NCI-H2029 (cell line): ENCODE measurements at regions not wholly inside any gene's neighbourhood (a gene's known extent, or its start where the extent isn't known, plus 50 kb on each side); places are given as distances from the start of the nearest gene placed in this dataset.
"Not testable (repeated sequence)": the region's sequence is repeated elsewhere in the genome, so short reads cannot be mapped to it uniquely, and the experiment has no call there.

Experiments used
- DNase-seq: peaks from one replicate; lab custom pipeline; 2025; lab: John Stamatoyannopoulos, UW

GRCh38 chr3:80734920-80735319 lies 967.1 kb upstream of the ROBO1 start:
- no peak for DNase-seq

- no peak for DNase-seq
These were observed 966.7 kb upstream of the ROBO1 start for GRCh38 chr3:80734483-80734882.

DNA sequence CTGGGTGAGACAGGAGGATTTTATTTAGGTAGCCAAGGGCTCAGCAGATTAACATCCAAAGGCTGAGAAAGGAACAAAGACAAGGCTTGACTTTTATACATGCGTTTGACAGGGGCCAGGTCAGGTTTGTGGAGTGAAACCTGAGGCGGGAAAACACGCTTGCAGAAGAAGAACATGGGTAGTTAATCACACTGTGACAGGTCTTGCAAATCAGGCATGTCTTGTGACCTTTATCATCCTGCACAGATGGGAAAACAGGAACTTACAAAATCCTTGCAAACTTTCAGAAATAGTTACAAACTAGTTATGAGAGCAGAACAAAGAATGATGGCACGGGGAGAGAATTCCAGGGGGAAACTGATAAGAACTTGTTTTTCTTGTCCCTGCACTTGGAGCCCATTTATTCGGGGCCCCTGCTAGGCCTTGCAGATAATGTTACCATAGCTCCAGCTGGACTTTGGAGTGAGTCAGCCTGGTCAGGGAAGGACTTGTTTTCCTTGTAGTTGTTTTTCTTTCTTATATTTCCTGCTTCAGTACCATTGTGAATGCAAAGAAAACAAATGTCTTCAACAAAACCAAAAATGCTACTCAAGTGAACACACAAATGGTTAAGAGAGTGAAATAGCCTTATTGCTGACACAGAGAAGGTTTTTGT lies 965.9 kb upstream of the ROBO1 start:
- DNase-seq = no peak

DNA sequence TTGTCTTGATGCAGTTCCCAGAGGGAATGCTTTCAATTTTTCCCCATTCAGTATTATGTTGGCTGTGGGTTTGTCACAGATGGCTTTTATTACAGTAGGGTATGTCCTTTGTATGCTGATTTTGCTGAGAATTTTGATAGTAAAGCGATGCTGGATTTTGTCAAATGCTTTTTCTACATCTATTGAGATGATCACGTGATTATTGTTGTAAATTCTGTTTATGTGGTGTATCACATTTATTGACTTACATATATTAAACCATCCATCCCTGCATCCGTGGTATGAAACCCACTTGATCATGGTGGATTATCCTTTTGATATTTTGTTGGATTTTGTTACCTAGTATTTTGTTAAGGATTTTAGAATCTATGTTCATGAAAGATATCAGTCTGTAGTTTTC lies 959.8 kb upstream of the ROBO1 start:
- DNase-seq = not testable (repeated sequence)

- DNase-seq = not testable (repeated sequence)
These were observed 942.0 kb upstream of the ROBO1 start for GRCh38 chr3:80709597-80710322.

GRCh38 chr3:80705290-80705689 lies 937.5 kb upstream of the ROBO1 start:
- DNase-seq = no peak

- no peak for DNase-seq
These were observed 933.6 kb upstream of the ROBO1 start for GRCh38 chr3:80701349-80701748.

- no peak for DNase-seq
These were observed 929.5 kb upstream of the ROBO1 start for GRCh38 chr3:80697291-80697690.

- no peak for DNase-seq
These were observed 928.5 kb upstream of the ROBO1 start for GRCh38 chr3:80696280-80696679.

DNA sequence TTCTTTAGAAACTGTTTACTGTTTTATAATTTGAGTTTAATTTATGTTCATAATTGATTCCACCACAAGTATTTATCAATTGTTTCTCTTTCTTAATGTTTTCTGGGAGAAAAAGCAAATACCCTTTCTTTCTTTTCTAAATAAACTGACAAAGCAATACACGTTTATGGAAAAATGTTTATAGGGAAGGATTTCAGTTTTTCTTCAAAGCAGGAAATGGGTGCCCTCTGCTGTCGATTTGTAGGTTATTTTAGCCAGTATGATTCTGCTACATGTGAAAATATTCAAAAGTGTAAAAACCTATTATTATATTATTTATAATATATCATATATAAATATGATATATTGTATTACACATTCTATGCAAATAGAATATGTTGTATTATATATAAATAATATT lies 921.0 kb upstream of the ROBO1 start:
- no peak for DNase-seq

DNA sequence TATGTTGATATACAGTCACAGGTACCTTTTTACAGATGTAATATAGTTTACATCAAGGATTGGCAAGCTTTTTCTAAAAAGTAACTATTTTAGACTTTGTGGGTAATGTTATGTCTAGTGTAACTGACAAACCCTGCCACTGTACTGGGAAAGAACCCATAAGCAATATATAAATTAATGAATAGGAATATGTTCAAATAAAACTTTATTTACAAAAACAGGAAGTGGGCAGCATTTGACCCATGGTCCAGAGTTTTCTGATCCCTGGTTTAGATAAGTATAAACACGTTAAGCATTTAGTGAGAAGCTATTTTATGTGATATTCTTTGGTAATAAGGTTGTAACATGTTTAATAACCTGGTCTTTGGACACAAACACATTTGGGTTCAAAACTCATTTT lies 915.2 kb upstream of the ROBO1 start:
- no peak for DNase-seq

- no peak for DNase-seq
These were observed 914.4 kb upstream of the ROBO1 start for GRCh38 chr3:80682235-80682634.

- no peak for DNase-seq
These were observed 910.0 kb upstream of the ROBO1 start for GRCh38 chr3:80677796-80678195.

GRCh38 chr3:80676866-80677265 lies 909.1 kb upstream of the ROBO1 start:
- DNase-seq = no peak

- no peak for DNase-seq
These were observed 908.5 kb upstream of the ROBO1 start for GRCh38 chr3:80676261-80676660.

DNA sequence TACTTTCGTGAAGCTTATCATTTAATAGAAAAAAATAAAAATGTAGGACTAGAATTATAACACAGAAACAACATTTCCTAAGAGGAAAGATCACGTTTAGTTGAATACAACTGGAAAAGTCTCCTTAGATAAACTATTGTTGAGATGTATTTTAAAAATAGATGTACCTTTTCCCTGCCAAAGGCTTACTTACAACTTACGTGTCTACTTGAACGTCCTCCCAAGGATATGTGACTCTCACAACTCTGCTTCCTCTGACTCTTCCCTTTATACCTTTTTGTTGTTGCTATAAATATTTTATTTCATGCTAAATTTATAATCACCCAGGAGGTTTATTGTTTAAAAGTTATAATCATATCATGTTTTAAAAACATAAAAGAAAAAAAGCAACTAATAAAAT lies 908.0 kb upstream of the ROBO1 start:
- DNase-seq = no peak

DNA sequence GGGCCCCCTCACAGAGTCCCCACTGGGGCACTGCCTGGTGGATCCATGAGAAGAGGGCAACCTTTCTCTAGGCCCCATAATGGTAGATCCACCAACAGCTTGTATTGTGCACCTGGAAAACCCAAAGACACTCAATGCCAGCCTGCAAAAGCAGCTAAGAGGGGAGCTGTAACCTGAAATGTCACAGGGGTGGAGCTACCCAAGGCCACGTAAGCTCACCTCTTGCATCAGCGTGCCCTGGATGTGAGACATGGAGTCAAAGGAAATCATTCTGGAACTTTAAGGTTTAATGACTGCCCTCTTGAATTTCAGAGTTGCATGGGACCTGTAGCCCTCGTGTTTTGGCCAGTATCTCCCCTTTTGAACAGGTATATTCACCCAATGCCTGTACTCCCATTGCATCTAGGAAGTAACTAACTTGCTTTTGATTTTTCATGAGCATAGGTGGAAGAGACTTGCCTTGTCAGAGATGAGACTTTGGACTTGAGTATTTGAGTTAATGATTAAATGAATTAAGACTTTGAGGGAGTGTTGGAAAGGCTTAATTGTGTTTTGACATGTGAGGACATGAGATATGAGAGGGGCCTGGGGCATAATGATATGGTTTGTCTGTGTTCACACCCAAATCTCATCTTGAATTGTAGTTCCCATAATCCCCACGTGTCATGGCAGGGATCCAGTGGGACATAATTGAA lies 900.9 kb upstream of the ROBO1 start:
- DNase-seq = no peak

DNA sequence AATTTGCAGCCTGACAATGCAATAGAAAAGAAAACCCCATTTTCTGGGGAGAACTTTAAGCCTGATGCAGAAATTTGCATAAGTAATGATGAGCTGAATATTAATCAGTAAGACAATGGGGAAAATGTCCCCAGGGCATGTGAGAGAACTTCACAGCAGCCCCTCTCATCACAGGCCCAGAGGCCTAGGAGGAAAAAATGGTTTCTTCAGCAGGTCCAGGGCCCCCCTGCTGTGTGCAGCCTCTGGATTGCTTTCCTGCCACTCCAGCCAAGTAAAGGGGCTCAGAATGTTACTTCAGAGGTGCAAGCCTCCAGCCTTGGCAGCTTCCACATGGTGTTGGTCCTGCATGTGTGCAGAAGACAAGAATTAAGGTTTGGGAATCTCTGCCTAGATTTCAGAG lies 900.3 kb upstream of the ROBO1 start:
- DNase-seq = no peak

DNA sequence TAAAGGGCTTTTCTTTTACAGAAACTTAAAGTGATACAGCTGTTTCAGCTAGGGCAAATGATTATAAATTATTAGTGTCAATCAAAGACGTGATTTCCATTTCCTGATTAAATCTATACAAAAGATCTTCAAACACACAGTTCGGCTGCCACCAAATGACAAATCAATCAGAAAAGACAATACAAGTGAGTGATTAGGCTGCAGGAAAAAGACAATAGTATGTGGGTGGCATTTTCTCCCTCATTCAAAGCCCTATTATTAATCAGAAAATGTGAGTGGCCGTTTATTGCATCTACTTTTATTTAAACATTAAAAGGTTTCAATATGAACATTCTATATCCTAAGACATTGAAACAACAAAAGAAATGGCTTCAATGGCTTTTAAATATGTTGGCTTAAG lies 895.6 kb upstream of the ROBO1 start:
- no peak for DNase-seq

- DNase-seq = no peak
These were observed 887.4 kb upstream of the ROBO1 start for GRCh38 chr3:80655216-80655615.

- DNase-seq = no peak
These were observed 881.4 kb upstream of the ROBO1 start for GRCh38 chr3:80649170-80649569.

GRCh38 chr3:80643421-80643820 lies 875.6 kb upstream of the ROBO1 start:
- DNase-seq = no peak
